ENCODE measurements at regions not wholly inside any gene's neighbourhood (a gene's known extent, or its start where the extent isn't known, plus 50 kb on each side); places are given as distances from the start of the nearest gene placed in this dataset.

DNA sequence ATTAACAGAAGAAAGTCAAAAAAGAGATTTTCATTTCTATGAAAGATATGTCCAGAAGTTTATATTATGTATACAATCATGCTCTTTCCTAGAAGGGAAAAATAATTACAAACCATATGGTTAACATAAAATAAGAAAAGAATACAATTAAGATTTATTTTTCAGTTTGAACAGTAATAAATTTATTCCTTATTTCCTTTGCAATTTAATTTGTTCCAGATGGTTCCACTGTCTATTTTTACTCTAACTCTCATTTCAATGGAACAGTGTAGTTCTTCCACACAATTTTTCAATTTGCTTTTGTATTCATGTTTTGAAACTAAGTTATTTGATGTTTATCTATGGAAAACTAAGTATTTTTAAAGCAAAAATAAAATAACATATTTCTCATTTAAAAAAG lies 1026.3 kb downstream of the TAF11L14 start:
- no peak for TF ChIP-seq CEBPB (IDR thresholded peaks at IDR 0.05; ENCODE audit: low read depth, low read length)
- TF ChIP-seq SP2 (IDR thresholded peaks at IDR 0.05; ENCODE audit: low read length), result no peak
- no peak for TF ChIP-seq RXRA (IDR thresholded peaks at IDR 0.05; ENCODE audit: insufficient read depth, low read depth, low read length)
- TF ChIP-seq, protein P1, sequence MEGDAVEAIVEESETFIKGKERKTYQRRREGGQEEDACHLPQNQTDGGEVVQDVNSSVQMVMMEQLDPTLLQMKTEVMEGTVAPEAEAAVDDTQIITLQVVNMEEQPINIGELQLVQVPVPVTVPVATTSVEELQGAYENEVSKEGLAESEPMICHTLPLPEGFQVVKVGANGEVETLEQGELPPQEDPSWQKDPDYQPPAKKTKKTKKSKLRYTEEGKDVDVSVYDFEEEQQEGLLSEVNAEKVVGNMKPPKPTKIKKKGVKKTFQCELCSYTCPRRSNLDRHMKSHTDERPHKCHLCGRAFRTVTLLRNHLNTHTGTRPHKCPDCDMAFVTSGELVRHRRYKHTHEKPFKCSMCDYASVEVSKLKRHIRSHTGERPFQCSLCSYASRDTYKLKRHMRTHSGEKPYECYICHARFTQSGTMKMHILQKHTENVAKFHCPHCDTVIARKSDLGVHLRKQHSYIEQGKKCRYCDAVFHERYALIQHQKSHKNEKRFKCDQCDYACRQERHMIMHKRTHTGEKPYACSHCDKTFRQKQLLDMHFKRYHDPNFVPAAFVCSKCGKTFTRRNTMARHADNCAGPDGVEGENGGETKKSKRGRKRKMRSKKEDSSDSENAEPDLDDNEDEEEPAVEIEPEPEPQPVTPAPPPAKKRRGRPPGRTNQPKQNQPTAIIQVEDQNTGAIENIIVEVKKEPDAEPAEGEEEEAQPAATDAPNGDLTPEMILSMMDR (IDR thresholded peaks at IDR 0.05; ENCODE audit: control extremely low read depth in 1 of 3, insufficient read depth in 1 of 3, low read depth in 1 of 3, low read length in 3 of 3), result no peak
- no peak for TF ChIP-seq MAFK (IDR thresholded peaks at IDR 0.05; ENCODE audit: low read depth, low read length)
- no peak for TF ChIP-seq POLR2A (IDR thresholded peaks at IDR 0.05; ENCODE audit: control extremely low read depth in 1 of 2, low read depth in 2 of 2, low read length in 2 of 2)

All from H1 (cell line).